ENCODE measurements at regions not wholly inside any gene's neighbourhood (a gene's known extent, or its start where the extent isn't known, plus 50 kb on each side); places are given as distances from the start of the nearest gene placed in this dataset.
"Not testable (repeated sequence)": the region's sequence is repeated elsewhere in the genome, so short reads cannot be mapped to it uniquely, and the experiment has no call there.

DNA sequence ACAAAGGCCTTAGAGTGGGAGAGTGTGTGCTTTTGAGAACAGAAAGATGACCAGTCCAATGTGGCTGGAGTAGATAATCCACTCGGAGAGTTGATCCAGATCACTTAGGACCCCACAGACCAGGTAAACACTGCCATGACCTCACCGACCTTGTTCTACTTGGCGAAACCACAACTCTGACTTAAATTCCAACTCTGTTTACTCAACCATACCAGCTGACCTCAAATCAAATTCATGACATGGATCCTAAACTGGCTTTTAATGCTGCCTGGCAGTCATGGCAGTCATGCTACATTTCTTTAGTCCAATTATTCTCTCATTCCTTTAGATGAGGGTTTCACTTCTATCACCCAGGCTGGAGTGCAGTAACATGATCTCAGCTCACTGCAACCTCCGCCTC, 347.1 kb upstream of the FAM98A start:
- no peak for DNase-seq (ENCODE audit: low spot score)

DNA sequence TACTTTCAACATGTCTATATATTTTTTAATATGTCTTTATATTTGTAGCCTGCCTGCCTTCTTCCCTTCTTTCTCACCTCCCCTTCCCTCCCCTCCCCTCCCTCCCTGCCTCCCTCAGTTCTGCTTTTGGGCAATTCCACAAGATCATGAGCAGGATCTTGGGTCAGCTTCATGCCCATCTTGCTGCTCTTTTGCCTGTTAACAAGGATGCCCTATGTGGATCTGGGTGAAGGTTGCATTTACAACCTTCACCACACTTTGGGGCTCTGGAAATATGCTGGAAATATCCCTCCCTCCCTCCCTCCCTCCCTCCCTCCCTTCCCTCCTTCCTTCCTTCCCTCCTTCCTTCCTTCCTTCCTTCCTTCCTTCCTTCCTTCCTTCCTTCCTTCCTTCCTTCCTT, 334.1 kb upstream of the FAM98A start:
- DNase-seq (ENCODE audit: low spot score) = no peak

DNA sequence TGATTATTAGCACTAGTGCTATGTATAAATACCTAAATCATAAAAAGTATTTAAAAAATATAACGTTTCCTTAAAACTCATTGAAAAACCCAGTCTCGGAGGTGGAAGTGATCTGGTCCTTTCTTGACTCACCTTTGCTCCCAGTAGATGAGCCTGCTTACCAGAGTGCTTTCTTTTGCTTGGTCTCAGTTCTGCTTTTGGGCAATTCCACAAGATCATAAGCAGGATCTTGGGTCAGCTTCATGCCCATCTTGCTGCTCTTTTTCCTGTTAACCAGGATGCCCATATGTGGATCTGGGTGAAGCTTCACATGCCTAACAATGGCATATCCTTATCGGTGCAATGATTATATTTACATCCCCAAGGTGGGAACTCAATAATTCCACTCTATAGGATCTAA, 332.1 kb upstream of the FAM98A start:
- no peak for DNase-seq (ENCODE audit: low spot score)

DNA sequence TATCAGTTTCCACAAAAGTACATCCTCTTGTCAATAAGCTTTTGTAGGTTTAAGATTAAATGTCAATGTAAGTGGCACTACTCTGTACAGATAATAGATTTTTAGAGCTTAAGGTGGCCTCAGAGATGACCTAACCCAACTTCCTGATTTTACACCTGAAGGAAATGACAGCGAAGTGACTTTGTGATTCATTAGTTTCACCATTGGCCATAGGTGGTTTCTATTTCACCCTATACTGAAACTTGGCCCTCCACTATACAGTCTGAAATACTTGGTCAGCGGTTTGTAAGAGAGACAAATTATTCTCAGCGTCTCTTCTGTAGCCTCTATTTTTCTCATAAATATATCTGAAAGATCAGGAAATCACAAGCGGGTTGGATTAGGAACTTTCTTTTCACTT, 330.4 kb upstream of the FAM98A start:
- DNase-seq (ENCODE audit: low spot score) = no peak

DNA sequence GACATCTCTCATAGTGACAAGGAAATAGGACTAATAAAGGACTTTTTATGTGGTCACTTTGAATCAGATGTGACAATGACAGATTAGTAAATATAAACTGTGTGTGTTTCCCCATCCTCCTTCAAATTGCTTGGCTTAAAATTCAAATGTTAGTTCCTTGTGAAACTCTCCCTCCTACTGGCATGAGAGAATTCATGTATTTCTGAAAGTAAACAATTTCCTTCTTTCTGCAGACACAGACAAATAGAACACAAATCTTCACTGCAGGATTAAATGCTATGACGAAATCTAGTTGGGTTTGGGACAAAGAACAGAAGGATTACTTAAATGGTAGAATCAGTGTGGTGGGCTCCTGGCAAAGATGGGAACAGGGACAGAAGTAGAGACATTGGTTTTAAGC, 328.7 kb upstream of the FAM98A start:
- DNase-seq (ENCODE audit: low spot score) = no peak

DNA sequence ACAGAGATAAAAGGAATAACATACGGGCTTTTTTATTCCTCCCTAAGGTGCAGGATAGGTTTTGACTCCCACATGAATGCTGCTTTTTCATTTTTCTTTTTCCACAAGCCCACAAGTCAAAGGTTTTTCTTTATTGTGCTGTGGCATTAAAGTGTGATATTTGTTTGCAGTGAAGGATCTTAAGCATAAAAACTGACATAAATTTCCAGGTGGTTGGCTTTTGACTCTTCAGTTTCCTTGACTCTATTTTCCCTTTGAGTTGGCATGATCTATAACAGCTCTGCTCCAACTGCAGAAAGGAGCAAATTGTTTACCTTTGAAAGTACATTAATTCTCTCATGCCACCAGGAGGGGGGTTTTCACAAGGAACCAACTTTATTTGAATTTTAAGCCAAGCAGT, 326.2 kb upstream of the FAM98A start:
- no peak for DNase-seq (ENCODE audit: low spot score)

DNA sequence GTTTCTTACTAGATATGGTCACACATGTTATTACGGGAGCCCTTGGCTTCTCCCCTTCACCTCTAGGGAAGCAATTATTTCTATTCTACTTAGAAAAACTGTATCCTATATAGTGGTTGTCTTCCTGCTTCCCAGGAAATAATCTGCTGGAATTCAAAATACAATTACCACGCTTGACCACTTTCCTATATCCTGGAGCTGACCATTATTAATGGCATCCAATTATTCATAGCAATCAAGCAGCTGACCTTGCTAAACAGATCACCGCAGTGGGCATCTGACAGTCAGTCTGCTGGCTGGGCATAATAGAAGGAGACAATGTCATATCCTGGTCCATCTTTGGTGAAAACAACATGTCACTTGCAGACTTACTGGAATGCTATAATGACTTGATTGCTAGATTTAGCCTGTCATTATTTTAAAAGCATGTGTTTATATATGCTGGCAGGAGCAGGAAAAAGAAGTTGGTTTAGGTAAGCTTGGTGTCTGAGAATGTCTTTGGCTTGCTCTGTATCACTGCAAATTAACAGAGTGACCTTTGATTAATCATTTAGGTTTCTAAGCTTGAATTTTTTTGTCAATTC, 325.6 kb upstream of the FAM98A start:
- DNase-seq (ENCODE audit: low spot score) = no peak

DNA sequence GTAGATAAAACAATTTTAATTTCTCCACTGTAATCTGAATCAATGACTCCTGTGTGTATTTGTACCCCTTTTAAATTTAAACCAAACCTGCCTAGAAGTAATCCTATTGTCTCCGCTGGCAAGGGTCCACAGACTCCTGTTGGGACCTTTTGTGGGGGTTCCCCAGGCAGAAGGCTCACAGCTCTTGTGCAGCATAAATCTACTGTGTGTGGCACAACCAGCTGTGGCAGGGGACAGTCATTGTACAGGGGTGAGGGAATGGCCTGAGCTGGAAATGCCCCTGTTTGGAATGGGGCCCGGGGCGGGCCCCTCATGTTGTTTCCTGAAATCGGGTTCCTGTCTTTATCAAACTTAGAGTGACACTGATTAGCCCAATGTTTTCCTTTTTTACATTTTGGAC, 318.2 kb upstream of the FAM98A start:
- DNase-seq (ENCODE audit: low spot score) = no peak

DNA sequence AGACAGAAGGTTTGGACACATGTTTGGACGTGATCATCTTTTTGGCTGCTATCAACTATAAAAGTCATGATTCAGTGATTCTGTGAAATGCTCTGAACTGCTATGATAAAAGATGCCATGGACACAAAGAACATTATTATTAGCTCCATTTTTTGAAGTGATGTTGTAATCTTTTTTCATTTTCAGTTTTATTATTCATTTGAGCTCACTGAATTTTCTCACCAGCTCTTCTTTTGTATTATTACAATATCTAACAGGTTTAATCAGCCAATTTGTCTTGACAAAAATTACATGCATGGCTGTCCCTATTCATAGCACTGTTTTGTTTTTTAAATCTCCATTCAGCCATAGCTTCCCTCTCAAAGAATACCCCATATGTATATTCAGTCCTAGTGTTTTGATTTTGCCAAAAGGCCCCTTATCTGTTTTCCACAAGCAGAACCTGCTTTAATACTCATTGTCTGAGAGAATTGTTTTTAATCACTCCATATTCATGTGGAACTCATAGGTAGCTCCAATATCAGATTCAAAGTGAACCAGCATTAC, 314.0 kb upstream of the FAM98A start:
- no peak for DNase-seq (ENCODE audit: low spot score)

DNA sequence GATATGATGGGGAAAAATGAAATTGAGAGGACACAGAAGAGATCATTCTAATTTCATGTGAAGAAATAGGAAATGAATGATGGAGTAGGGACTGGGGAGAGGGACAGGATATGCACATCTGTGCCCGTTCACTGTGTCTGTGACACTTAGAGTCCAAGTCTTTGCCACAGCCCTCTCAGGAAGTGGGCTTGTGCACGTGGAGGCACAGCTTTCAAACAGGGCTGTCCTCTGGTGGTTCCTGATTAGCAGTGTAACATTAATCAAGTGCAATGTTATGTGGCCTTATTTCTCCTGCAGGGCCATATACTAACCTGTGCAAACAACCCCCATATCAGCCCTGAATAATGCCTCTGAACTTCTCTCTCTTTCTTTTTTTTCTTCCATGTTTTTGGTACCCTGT, 312.2 kb upstream of the FAM98A start:
- DNase-seq (ENCODE audit: low spot score) = no peak

DNA sequence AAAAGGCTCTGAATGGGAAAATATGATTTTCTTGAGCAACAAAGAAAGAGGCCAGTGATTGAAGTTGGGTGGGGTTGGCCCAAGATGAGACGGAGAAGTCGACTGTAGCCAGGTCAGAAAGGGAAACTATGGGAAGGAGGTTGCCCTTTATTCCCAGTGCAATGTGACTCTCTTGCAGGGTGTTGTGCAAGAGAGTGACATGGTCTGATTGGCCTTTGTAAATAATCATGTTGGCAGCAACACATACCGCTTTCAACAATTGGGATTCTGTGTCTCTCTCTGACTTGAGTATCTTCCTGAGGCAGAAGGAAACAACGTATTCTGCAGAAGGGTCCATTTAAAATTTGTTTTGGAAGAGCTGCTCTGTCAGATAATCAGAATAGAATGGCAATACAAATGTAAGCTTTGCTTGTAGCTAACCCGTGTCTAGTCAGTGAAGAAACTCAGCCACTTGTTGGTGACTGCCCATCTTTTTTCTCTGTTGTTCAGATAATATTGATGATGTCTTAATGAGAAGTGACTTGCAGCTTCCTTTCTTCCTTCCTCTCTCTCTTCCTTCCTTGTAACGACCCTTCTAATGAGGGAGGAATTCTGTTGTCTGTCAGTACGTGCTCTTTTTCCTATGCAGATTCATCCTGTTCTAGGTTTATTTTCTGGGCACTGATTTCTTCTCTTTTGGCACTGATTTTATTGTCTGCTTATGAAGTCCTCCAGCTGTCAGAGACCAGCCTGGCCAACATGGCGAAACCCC, 311.0 kb upstream of the FAM98A start:
- no peak for DNase-seq (ENCODE audit: low spot score)

DNA sequence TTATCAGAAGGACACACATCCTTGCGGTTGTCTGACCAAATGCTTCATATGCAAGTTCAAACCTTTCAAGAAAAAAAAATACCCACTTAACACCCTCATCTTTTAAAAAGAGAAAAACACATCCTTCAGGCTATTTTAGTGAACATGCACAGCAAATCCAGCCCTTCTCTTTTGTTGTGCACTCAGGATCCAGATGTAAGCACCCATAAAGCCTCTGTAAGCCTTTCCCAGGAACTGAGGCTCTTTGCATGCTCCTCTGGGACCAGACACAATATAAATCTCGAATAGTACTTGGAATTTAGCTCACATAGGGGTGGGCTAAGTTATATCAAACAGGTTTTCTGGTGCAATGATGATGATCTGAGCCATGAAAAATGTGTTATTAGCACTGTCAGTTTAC, 308.8 kb upstream of the FAM98A start:
- no peak for DNase-seq (ENCODE audit: low spot score)

DNA sequence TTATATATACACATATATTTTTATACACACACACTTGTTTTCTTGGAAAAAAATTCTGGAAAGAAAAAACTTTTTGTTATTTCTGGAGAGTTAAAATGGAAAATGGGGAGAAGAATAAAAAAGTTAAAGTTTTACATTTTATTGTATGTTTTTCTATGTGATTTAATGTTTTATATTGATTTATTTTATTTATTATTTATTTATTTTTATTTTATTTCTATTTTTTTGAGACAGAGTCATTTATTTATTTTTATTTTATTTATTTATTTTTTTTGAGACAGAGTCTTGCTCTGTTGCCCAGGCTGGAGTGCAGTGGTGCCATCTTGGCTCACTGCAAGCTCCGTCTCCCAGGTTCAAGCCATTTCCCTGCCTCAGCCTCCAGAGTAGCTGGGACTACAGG, 307.0 kb upstream of the FAM98A start:
- DNase-seq (ENCODE audit: low spot score) = not testable (repeated sequence)

DNA sequence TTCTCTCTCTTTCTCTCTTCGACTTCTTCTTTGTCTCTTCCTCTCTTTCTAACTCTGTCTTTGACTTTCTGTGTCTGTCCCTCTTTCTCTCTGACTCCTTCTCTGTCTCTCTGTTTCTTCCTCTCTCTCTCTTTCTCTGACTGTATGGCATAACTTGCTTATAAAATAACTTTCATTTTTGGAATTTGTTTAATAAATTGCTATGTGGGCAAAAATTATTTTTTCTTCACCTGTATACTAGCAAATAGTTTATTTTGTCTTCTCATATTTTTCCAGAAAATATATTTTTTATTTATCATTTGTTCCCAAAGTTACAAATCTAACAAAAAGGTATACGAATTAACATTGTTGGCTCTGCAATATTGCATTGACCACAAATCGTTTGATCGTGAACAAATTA, 305.7 kb upstream of the FAM98A start:
- DNase-seq (ENCODE audit: low spot score) = no peak

DNA sequence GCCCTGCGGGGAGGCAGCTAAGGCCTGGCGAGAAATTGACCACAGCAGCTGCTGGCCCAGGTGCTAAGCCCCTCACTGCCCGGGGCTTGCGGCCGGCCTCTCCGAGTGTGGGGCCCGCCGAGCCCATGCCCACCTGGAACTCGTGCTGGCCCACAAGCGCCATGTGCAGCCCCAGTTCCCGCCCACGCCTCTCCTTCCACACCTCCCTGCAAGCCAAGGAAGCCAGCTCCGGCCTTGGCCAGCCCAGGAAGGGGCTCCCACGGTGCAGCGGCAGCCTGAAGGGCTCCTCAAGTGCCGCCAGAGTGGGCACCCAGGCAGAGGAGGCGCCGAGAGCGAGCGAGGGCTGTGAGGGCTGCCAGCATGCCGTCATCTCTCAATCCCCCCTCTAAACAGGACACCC, 304.6 kb upstream of the FAM98A start:
- no peak for DNase-seq (ENCODE audit: low spot score)

DNA sequence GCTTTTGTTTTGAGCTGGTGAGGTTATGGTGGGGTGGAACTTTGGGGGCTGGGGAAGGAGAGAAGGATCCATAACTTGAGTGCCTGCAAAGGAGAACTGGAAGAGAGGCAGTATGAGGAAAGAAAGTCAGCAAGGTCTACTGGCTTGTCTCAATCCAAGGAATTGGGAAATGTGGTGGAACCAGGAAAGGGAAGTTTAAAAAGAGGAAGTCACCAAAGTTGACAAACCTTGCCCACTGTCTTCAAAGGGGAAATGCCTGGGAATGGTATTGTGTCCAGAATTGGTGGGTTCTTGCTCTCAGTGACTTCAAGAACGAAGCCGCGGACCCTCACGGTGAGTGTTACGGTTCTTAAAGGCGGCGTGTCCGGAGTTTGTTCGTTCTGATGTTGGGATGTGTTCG, 304.1 kb upstream of the FAM98A start:
- DNase-seq (ENCODE audit: low spot score) = no peak

DNA sequence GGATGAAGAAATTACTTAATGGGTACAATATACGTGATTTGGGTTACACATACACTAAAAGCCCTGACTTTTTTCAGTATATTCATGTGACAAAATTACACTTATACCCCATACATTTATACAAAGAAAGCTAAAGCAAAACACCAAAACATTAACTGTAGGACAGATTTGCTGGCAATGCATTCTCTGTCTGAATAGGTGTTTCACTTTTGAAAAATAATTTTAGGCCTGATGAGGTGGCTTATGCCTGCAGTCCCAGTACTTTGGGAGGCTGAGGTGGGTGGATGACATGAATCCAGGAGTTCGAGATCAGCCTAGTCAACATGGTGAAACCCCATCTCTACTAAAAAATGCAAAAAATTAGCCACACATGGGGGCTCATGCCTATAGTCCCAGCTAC, 301.5 kb upstream of the FAM98A start:
- DNase-seq (ENCODE audit: low spot score) = no peak

DNA sequence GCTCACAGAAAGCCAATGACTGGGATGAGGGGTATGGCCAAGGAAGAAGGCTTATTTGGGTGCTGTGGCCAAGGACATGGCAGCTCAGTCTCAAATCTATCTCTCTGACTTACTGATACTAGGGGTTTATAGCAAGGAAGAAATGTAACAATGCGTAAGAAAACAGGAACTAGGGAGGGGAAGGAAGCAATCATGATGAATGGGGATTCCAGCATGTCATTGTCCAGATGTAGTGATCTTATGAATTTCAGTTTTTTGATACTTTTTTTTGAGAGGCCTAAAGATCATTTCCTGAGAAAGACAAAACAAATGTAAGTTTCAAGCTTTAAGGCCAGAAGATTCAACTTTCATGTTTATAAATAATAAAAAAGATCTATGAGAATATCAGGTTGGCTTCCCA, 298.6 kb upstream of the FAM98A start:
- no peak for DNase-seq (ENCODE audit: low spot score)

DNA sequence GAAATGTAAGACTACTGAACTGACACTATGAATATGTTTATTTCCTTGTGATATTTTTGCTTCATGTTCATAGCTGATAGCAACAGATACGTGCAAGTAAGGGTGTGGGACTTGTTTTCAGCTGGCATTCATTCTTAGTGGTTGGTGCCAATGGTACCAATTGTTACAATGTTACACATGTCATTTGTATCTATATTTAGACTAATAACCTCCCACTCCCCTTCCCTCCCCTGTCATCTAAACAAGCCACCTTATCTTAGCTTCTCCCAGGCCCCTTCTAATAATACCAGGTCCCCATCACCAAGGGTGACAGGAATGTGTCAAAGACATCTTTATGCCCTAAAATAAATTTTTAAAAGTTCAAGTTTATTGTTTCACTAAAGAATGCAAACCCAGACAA, 294.7 kb upstream of the FAM98A start:
- DNase-seq (ENCODE audit: low spot score) = no peak

DNA sequence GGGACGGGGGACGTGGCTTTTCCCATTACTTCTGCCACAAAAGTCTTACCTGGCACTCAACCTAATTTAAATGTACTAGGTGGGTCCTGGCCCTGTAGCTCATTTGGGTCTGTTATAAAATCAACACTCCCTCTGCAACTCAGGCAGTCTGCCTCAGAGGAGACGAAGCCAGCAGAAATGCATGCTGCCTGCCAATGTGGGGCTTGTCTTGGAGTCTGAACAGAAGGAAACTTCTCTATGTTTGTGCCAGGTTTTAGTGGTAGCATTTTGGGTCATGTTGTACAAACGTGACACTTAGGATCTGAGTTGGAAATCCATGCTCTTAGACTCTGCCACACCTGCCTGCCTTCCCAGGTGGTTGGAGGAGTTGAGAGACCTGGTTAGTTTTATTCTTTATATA, 292.5 kb upstream of the FAM98A start:
- DNase-seq (ENCODE audit: low spot score) = no peak

DNA sequence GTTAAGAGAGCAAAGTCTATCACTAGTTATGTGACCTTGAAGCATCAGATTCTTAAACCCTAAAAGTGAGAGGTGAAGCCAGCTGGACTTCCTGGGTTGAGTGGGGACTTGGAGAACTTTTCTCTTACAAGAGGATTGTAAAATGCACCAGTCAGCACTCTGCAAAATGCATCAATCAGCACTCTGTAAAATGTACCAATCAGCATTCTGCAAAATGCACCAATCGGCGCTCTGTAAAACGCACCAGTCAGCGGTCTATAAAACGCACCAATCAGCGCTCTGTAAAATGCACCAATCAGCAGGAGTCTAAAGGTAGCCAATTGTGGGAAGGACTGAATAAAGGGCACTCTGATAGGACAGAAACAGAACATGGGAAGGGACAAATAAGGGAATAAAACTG, 291.6 kb upstream of the FAM98A start:
- no peak for DNase-seq (ENCODE audit: low spot score)

DNA sequence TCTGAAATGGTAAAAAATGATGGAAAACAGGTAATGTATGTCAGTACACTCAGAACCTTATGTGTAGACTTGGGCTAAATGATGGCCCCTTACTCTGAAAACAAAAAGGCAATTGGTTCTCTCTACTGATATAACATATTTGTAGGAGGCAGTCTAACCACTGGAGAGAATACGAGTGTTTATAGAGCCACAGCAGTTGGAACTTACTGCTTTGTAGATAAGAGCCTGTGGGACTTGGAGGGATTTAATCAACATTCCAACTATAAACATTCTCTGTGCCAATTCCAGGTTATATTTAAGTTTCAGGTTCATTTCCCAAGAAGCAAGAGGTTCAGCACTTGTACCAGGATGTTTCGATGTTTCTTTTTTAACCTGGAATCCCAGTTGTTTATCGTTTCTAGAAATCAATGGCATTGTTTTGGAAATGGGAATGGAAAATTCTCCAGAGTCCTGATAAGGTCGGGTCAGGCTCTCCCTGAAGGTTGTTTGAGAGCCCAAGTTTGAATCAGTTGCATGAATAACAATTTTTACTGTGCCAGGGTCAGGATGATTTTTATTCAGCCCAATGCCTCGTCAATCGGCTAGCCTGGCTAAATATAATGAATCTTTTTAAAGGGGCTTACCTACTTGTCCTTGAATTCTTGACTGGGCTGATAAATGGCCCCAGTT, 278.4 kb upstream of the FAM98A start:
- DNase-seq (ENCODE audit: low spot score) = no peak

DNA sequence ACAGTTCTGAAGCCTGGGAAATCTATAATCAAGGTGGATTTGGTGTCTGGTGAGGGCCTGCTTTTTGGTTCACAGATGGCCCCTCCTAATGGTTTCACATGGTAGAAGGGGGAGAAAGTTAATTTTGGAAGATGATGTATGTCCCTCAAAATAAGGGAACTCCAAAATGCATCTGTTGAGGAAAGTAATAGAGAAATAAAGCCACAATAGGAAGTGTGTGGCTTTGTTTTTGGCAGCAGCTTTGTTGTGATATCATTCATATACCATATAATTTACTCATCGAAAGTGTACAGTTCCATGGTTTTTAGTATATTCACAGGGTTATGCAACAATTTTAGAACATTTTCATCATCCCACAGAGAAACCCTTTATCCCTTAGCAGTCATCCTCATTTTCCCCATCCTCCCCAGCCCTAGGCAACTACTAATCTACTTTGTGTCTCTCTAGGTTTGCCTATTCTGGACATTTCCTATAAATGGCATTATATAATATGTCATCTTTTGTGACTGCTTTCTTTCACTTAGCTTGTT, 274.0 kb upstream of the FAM98A start:
- DNase-seq (ENCODE audit: low spot score) = no peak
